Lung (tissue), 11 donors: ENCODE measurements at regions not wholly inside any gene's neighbourhood (a gene's known extent, or its start where the extent isn't known, plus 50 kb on each side); places are given as distances from the start of the nearest gene placed in this dataset.

ENCODE experiments used
- ATAC-seq: fragments of 200-7000 bp; cut with Tn5 transposase; one replicate; pipeline ENCODE4 v1.9.1; 2020; ENCODE audit warnings: moderate number of reproducible peaks; ENCODE audit not compliant: insufficient read depth, low FRiP score
- DNase-seq, 3 donors: peaks; one replicate each; pipeline ENCODE4 v3.0.0-alpha.2; 2013 to 2017
- H3K27ac ChIP-seq, 2 donors: one replicate each; pipeline ENCODE4 v1.5.1; 2013; ENCODE audit warnings: mild to moderate bottlenecking in 2 of 2, moderate library complexity in 2 of 2, control low read depth in 1 of 2, inconsistent platforms in 1 of 2, low read depth in 1 of 2, low read length in 1 of 2
- H3K27me3 ChIP-seq, 3 donors: one replicate each; pipeline ENCODE4 v1.5.1; 2013; ENCODE audit warnings: low read length in 2 of 3; ENCODE audit not compliant: control insufficient read depth in 3 of 3, insufficient read depth in 3 of 3
- H3K36me3 ChIP-seq, 4 donors: one replicate each; pipeline ENCODE4 v1.5.1; 2013; ENCODE audit warnings: low read length in 4 of 4, mild to moderate bottlenecking in 1 of 4, moderate library complexity in 1 of 4; ENCODE audit not compliant: control insufficient read depth in 4 of 4, insufficient read depth in 4 of 4
- H3K4me1 ChIP-seq, 5 donors: one replicate each; pipeline ENCODE4 v1.5.1; 2013; ENCODE audit warnings: low read length in 5 of 5, mild to moderate bottlenecking in 2 of 5, moderate library complexity in 1 of 5; ENCODE audit not compliant: control insufficient read depth in 5 of 5, insufficient read depth in 5 of 5
- H3K4me3 ChIP-seq: one replicate; pipeline ENCODE4 v1.5.1; 2013; ENCODE audit warnings: mild to moderate bottlenecking, control low read depth, moderate library complexity
- H3K9ac ChIP-seq, 2 donors: one replicate each; pipeline ENCODE4 v1.5.1; 2013; ENCODE audit warnings: low read length in 2 of 2, control low read depth in 1 of 2; ENCODE audit not compliant: insufficient read depth in 1 of 2
- H3K9me3 ChIP-seq, 4 donors: one replicate each; pipeline ENCODE4 v1.5.1; 2013; ENCODE audit warnings: low read length in 3 of 4, mild to moderate bottlenecking in 1 of 4, moderate library complexity in 1 of 4; ENCODE audit not compliant: control insufficient read depth in 4 of 4, insufficient read depth in 3 of 4
- WGBS, 2 donors: extraction: QIAGEN DNeasy Blood & Tissue Kit; methylation state at CpG; one replicate each; pipeline ENCODE4 v1.1.7; 2013; 5-methylcytosine and 5-hydroxymethylcytosine counted together
- TF ChIP-seq, protein P1 (sequence below): IDR thresholded peaks from 2 replicates; pipeline ENCODE4 v1.5.1; 2012; ENCODE audit warnings: mild to moderate bottlenecking; ENCODE audit errors: control extremely low read depth, extremely low read depth
- donor health status: control.
- donor health status: control.
- donor health status: Bipolar disorder and iron deficiency.
- donor health status: healthy.
- donor health status: DM: yes; HTN: yes; CAD: no.

DNA sequence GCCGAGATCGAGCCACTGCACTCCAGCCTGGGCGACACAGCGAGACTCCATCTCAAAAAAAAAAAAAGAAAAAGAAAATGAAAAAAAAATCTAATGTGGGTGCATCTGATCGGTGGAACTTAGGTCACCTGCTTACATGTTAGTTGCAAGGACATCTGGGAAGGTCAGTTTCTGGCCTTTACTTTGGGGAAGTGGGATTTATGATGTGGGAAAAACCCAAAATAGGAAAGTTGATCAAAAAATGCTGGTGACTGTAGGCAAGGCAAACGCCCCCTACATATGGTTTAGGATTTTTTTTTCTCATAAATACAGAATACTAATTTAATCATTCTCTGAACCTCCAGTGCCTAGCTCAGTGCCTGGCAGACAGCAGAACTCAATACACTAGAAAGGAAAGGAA is 69.2 kb upstream of the PIM1 start:
- Histone ChIP-seq H3K9ac (no peak overlapping the region), H3K36me3 (no peaks in the 10 kb centered on the region), H3K9me3 (no peaks in the 10 kb centered on the region), H3K4me1 (peaks cover 4 to 19% (median 6%) of the 10 kb centered on the region in 5 donors), H3K4me3 (no peak overlapping the region), H3K27me3 (no peaks in the 10 kb centered on the region), H3K27ac (peak overlapping the region in 1 of 2 donors; percentile 33)
- no peak for ATAC-seq
- TF ChIP-seq, protein P1, sequence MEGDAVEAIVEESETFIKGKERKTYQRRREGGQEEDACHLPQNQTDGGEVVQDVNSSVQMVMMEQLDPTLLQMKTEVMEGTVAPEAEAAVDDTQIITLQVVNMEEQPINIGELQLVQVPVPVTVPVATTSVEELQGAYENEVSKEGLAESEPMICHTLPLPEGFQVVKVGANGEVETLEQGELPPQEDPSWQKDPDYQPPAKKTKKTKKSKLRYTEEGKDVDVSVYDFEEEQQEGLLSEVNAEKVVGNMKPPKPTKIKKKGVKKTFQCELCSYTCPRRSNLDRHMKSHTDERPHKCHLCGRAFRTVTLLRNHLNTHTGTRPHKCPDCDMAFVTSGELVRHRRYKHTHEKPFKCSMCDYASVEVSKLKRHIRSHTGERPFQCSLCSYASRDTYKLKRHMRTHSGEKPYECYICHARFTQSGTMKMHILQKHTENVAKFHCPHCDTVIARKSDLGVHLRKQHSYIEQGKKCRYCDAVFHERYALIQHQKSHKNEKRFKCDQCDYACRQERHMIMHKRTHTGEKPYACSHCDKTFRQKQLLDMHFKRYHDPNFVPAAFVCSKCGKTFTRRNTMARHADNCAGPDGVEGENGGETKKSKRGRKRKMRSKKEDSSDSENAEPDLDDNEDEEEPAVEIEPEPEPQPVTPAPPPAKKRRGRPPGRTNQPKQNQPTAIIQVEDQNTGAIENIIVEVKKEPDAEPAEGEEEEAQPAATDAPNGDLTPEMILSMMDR: no peak
- no peak for DNase-seq
- WGBS, 2 donors: 90% methylated on average over 6 of the region's 6 CpGs

DNA sequence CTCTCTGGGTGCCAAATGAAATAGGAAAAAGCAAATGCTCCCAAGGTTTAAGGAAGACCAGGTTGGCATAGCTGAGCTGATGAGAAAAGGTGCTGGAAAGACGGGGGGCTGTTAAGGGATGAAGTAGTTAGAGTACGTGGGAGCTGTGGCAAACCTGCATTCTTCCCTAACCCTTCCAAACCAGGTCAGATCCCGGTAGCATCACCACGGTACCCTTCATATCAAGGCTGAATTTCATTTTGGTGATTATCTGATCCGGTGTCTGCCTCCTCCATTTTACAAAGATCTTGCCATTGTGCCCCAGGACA is 68.0 kb upstream of the PIM1 start:
- ATAC-seq (no peak), DNase-seq (no peak)
- H3K9ac ChIP-seq: peak overlapping the region; percentile 4 to 53
- no peak overlapping the region for H3K4me3 ChIP-seq
- WGBS, 2 donors: 63 to 85% methylated on average over 5 of the region's 5 CpGs
- peaks cover 4 to 19% (median 6%) of the 10 kb centered on the region in 5 donors for H3K4me1 ChIP-seq
- H3K36me3 ChIP-seq: no peaks in the 10 kb centered on the region
- no peaks in the 10 kb centered on the region for H3K27me3 ChIP-seq
- H3K9me3 ChIP-seq: no peaks in the 10 kb centered on the region
- TF ChIP-seq, protein P1: no peak
- peak overlapping the region; percentile 83 to 92 for H3K27ac ChIP-seq

DNA sequence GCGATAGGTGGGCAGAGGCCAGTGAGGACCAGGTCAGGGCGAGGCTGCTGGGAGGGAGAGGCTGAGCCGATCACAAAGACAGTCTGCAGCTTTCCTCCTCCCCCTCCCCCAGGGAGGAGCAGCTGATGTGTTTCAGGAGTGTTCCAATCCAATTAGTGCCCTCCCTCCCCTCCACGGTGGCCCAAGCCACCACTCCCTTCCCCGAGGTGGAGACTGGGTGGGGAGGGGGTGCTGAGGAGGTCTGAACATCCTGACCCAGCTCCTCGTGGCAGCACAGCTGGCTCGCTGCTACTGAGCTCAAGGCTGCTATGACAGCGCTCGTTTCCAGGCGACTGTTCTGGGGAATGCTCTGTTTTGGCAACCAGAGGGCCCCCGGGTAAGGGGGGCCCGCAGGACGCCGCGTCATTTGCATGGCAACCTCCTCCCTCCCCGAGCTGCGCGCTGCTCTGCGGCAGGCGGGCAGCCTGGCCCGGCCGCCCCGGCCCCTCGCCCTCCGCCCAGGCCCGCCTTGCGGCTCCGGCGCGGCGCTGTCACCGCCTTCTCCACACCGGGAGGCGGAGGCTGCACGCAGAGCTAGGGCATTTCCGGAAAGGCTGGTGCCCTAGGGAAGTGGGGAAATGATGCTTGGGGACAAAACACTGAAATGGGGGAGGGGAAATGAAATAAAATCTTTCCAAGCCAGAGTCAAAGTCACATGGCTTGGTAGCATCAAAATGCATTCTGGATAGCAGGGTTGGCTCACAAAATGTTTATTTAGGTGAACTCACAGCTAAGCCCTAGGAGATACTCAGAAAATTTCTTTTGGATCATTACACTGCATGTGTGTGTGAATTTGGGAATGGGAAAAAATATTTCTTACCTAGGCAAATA is 67.4 kb upstream of the PIM1 start:
- DNase-seq (peak; percentile 96), ATAC-seq (peak; percentile 90)
- H3K9me3 ChIP-seq: no peaks in the 10 kb centered on the region
- H3K4me3 ChIP-seq: no peak overlapping the region
- H3K36me3 ChIP-seq: no peaks in the 10 kb centered on the region
- H3K4me1 ChIP-seq: peaks cover 4 to 19% (median 8%) of the 10 kb centered on the region in 5 donors
- peak overlapping the region; percentile 83 to 99 for H3K27ac ChIP-seq
- 1 to 3% methylated on average over 33 to 36 of the region's 36 CpGs for WGBS, 2 donors
- H3K27me3 ChIP-seq: no peaks in the 10 kb centered on the region
- H3K9ac ChIP-seq: peak overlapping the region; percentile 62 to 68
- TF ChIP-seq, protein P1: no peak
